ENCODE measurements at regions not wholly inside any gene's neighbourhood (a gene's known extent, or its start where the extent isn't known, plus 50 kb on each side); places are given as distances from the start of the nearest gene placed in this dataset.

- no peaks in the 10 kb centered on the region for H3K4me1 ChIP-seq
- H3K27ac ChIP-seq = no peak overlapping the region
- TF ChIP-seq POLR2A (IDR thresholded peaks at IDR 0.05) (no peak), POLR2AphosphoS5 (IDR thresholded peaks at IDR 0.05) (no peak), CTCF (IDR thresholded peaks at IDR 0.05 in 8 of 11, conservative IDR thresholded peaks at IDR 0.05 in 3 of 11) (no peak)
- peaks cover 0 to 4% (median 0%) of the 10 kb centered on the region in 8 donors for H3K9me3 ChIP-seq
- intact Hi-C loops (cut with DNase I; ENCODE audit: low total_unique reads) = no loop called here
- 61 to 78% (median 67%) methylated on average over 1 of the region's 1 CpG for WGBS, 5 donors
- H3K27me3 ChIP-seq (replicated peaks in 1 of 7) = peaks cover 0 to 30% (median 0%) of the 10 kb centered on the region in 7 donors
- DNase-seq = no peak
- H3K36me3 ChIP-seq = no peaks in the 10 kb centered on the region
- no peak overlapping the region for H3K4me3 ChIP-seq
Observed at GRCh38 chr2:45178359-45178758, 169.1 kb upstream of the SIX2 start.

- H3K27me3 ChIP-seq (replicated peaks in 1 of 7) = peaks cover 0 to 33% (median 0%) of the 10 kb centered on the region in 7 donors
- no peaks in the 10 kb centered on the region for H3K36me3 ChIP-seq
- 29 to 39% (median 34%) methylated on average over 9 of the region's 9 CpGs for WGBS, 5 donors
- no peak for TF ChIP-seq POLR2A (IDR thresholded peaks at IDR 0.05)
- TF ChIP-seq POLR2AphosphoS5 (IDR thresholded peaks at IDR 0.05) = no peak
- TF ChIP-seq CTCF (IDR thresholded peaks at IDR 0.05 in 8 of 11, conservative IDR thresholded peaks at IDR 0.05 in 3 of 11) = no peak
- H3K9me3 ChIP-seq = peaks cover 0 to 4% (median 0%) of the 10 kb centered on the region in 8 donors
- intact Hi-C loops (cut with DNase I; ENCODE audit: low total_unique reads) = no loop called here
- DNase-seq = no peak
- no peak overlapping the region for H3K27ac ChIP-seq
- no peak overlapping the region for H3K4me3 ChIP-seq
- no peaks in the 10 kb centered on the region for H3K4me1 ChIP-seq
Observed at GRCh38 chr2:45177870-45178269, 168.6 kb upstream of the SIX2 start.

GRCh38 chr2:45176390-45176789, 167.1 kb upstream of the SIX2 start:
- no peak for DNase-seq
- intact Hi-C loops (cut with DNase I; ENCODE audit: low total_unique reads) = no loop called here
- no peak for TF ChIP-seq CTCF (IDR thresholded peaks at IDR 0.05 in 8 of 11, conservative IDR thresholded peaks at IDR 0.05 in 3 of 11)
- no peak for TF ChIP-seq POLR2A (IDR thresholded peaks at IDR 0.05)
- TF ChIP-seq POLR2AphosphoS5 (IDR thresholded peaks at IDR 0.05) = no peak
- peaks cover 0 to 4% (median 0%) of the 10 kb centered on the region in 8 donors for H3K9me3 ChIP-seq
- H3K4me3 ChIP-seq = no peak overlapping the region
- peaks cover 0 to 42% (median under 1%) of the 10 kb centered on the region in 7 donors for H3K27me3 ChIP-seq (replicated peaks in 1 of 7)
- H3K27ac ChIP-seq = no peak overlapping the region
- no peaks in the 10 kb centered on the region for H3K4me1 ChIP-seq
- H3K36me3 ChIP-seq = no peaks in the 10 kb centered on the region

GRCh38 chr2:45173513-45173912, 164.3 kb upstream of the SIX2 start:
- 41 to 82% (median 75%) methylated on average over 2 of the region's 2 CpGs for WGBS, 5 donors
- intact Hi-C loops (cut with DNase I; ENCODE audit: low total_unique reads) = no loop called here
- no peak for DNase-seq

More at GRCh38 chr2:45173513-45173912, 164.3 kb upstream of the SIX2 start:
- Histone ChIP-seq H3K36me3 (no peaks in the 10 kb centered on the region), H3K27me3 (replicated peaks in 1 of 7) (peaks cover 0 to 61% (median 30%) of the 10 kb centered on the region in 7 donors), H3K9me3 (peaks cover 0 to 4% (median 0%) of the 10 kb centered on the region in 8 donors), H3K4me3 (no peak overlapping the region), H3K27ac (no peak overlapping the region), H3K4me1 (peaks cover 0 to 27% (median 22%) of the 10 kb centered on the region in 6 donors)
- TF ChIP-seq CTCF (IDR thresholded peaks at IDR 0.05 in 8 of 11, conservative IDR thresholded peaks at IDR 0.05 in 3 of 11) (no peak), POLR2AphosphoS5 (IDR thresholded peaks at IDR 0.05) (no peak), POLR2A (IDR thresholded peaks at IDR 0.05) (no peak)

Data from spleen (tissue), 11 donors.